SK-N-MC (cell line): ENCODE measurements at regions not wholly inside any gene's neighbourhood (a gene's known extent, or its start where the extent isn't known, plus 50 kb on each side); places are given as distances from the start of the nearest gene placed in this dataset.

Experiments used
- EZH2 ChIP-seq: fragments of 200-600 bp; sonication (generic); IDR thresholded peaks from one replicate; pipeline ENCODE4 v1.6.1; 2017; ENCODE audit warnings: antibody characterized with exemption
- POLR2AphosphoS5 ChIP-seq: IDR thresholded peaks from 2 replicates; pipeline ENCODE4 v1.6.1; 2012; ENCODE audit warnings: mild to moderate bottlenecking, low read depth, low read length, borderline replicate concordance

- TF ChIP-seq EZH2 (no peak), POLR2AphosphoS5 (no peak)
These were observed 691.7 kb upstream of the FANCL start for GRCh38 chr2:58932801-58933200.
